ENCODE measurements at regions not wholly inside any gene's neighbourhood (a gene's known extent, or its start where the extent isn't known, plus 50 kb on each side); places are given as distances from the start of the nearest gene placed in this dataset.

GRCh38 chr11:119895981-119896380, 167.0 kb upstream of the NECTIN1 start:
- Histone ChIP-seq H3K9me2 (replicated peaks; ENCODE audit: insufficient read depth) (no peaks in the 10 kb centered on the region), H3K4me3 (no peak overlapping the region), H2AFZ (no peak overlapping the region), H3K27me3 (no peaks in the 10 kb centered on the region), H3K9me3 (ENCODE audit: low read depth) (no peaks in the 10 kb centered on the region), H3K27ac (no peak overlapping the region), H3K4me2 (no peak overlapping the region), H4K20me1 (ENCODE audit: insufficient read depth, poor library complexity, severe bottlenecking) (no peaks in the 10 kb centered on the region), H3K36me3 (replicated peaks; ENCODE audit: insufficient read depth, low read depth) (no peaks in the 10 kb centered on the region), H3K79me2 (no peaks in the 10 kb centered on the region), H3K4me1 (ENCODE audit: insufficient read depth) (peaks cover 3% of the 10 kb centered on the region)
- TF ChIP-seq EZH2phosphoT487 (IDR thresholded peaks at IDR 0.05; ENCODE audit: low read depth, severe bottlenecking, unreplicated experiment) (no peak), EZH2 (IDR thresholded peaks at IDR 0.05; ENCODE audit: borderline replicate concordance) (no peak)
- TF ChIP-seq, protein P1, sequence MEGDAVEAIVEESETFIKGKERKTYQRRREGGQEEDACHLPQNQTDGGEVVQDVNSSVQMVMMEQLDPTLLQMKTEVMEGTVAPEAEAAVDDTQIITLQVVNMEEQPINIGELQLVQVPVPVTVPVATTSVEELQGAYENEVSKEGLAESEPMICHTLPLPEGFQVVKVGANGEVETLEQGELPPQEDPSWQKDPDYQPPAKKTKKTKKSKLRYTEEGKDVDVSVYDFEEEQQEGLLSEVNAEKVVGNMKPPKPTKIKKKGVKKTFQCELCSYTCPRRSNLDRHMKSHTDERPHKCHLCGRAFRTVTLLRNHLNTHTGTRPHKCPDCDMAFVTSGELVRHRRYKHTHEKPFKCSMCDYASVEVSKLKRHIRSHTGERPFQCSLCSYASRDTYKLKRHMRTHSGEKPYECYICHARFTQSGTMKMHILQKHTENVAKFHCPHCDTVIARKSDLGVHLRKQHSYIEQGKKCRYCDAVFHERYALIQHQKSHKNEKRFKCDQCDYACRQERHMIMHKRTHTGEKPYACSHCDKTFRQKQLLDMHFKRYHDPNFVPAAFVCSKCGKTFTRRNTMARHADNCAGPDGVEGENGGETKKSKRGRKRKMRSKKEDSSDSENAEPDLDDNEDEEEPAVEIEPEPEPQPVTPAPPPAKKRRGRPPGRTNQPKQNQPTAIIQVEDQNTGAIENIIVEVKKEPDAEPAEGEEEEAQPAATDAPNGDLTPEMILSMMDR (IDR thresholded peaks at IDR 0.05; ENCODE audit: poor library complexity) = no peak
- no peak for DNase-seq (ENCODE audit: low spot score)
- WGBS (ENCODE audit: low lambda C conversion rate, missing lambda C conversion rate) = 84% methylated on average over 1 of the region's 1 CpG

GRCh38 chr11:119894916-119895315, 165.9 kb upstream of the NECTIN1 start:
- WGBS (ENCODE audit: low lambda C conversion rate, missing lambda C conversion rate) = 98% methylated on average over 4 of the region's 4 CpGs

DNA sequence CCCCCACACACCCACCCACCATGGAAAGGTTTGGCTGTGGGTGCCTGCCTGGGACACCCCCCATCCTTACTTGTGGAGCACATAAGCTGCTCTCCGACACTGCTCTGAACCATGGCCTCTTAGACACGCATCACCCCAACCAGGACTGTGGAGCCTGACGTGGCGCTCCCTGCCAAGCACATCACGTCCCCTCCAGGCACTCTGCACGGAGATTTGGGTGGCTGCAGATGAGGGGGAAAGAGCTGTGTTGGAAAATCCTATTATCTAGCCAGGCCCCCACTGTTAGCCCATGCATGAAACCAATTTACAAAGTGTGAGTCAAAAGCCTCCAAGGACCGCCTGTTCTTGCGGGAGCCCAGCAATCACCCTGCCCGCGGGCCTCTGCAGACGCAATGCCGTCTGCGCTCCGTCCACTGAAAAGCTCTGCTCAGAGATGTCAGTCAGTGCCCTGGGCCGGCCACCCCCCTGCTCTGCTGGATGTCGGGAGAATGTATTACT, 163.4 kb upstream of the NECTIN1 start:
- TF ChIP-seq EZH2phosphoT487 (IDR thresholded peaks at IDR 0.05; ENCODE audit: low read depth, severe bottlenecking, unreplicated experiment) = no peak
- no peak for TF ChIP-seq EZH2 (IDR thresholded peaks at IDR 0.05; ENCODE audit: borderline replicate concordance)
- TF ChIP-seq, protein P1 (IDR thresholded peaks at IDR 0.05; ENCODE audit: poor library complexity) = no peak
- H3K27ac ChIP-seq = no peak overlapping the region
- H2AFZ ChIP-seq = no peak overlapping the region
- no peaks in the 10 kb centered on the region for H3K27me3 ChIP-seq
- no peaks in the 10 kb centered on the region for H3K79me2 ChIP-seq
- no peaks in the 10 kb centered on the region for H3K4me1 ChIP-seq (ENCODE audit: insufficient read depth)
- H3K9me2 ChIP-seq (replicated peaks; ENCODE audit: insufficient read depth) = no peaks in the 10 kb centered on the region
- DNase-seq (ENCODE audit: low spot score) = no peak
- WGBS (ENCODE audit: low lambda C conversion rate, missing lambda C conversion rate) = 51% methylated on average over 16 of the region's 16 CpGs
- H3K4me2 ChIP-seq = no peak overlapping the region
- no peak overlapping the region for H3K4me3 ChIP-seq
- H3K9me3 ChIP-seq (ENCODE audit: low read depth) = no peaks in the 10 kb centered on the region
- H4K20me1 ChIP-seq (ENCODE audit: insufficient read depth, poor library complexity, severe bottlenecking) = no peaks in the 10 kb centered on the region
- H3K36me3 ChIP-seq (replicated peaks; ENCODE audit: insufficient read depth, low read depth) = no peaks in the 10 kb centered on the region

More at GRCh38 chr11:119894916-119895315, 165.9 kb upstream of the NECTIN1 start:
- Histone ChIP-seq H3K79me2 (no peaks in the 10 kb centered on the region), H3K9me3 (ENCODE audit: low read depth) (no peaks in the 10 kb centered on the region), H3K36me3 (replicated peaks; ENCODE audit: insufficient read depth, low read depth) (no peaks in the 10 kb centered on the region), H2AFZ (no peak overlapping the region), H3K4me1 (ENCODE audit: insufficient read depth) (peaks cover 3% of the 10 kb centered on the region), H3K27ac (no peak overlapping the region), H3K9me2 (replicated peaks; ENCODE audit: insufficient read depth) (no peaks in the 10 kb centered on the region), H3K4me2 (no peak overlapping the region), H3K4me3 (no peak overlapping the region), H3K27me3 (no peaks in the 10 kb centered on the region), H4K20me1 (ENCODE audit: insufficient read depth, poor library complexity, severe bottlenecking) (no peaks in the 10 kb centered on the region)
- DNase-seq (ENCODE audit: low spot score) = no peak
- no peak for TF ChIP-seq EZH2phosphoT487 (IDR thresholded peaks at IDR 0.05; ENCODE audit: low read depth, severe bottlenecking, unreplicated experiment)
- no peak for TF ChIP-seq EZH2 (IDR thresholded peaks at IDR 0.05; ENCODE audit: borderline replicate concordance)
- TF ChIP-seq, protein P1 (IDR thresholded peaks at IDR 0.05; ENCODE audit: poor library complexity) = no peak

Measured in hepatocyte (in vitro differentiated cells).